ENCODE measurements at regions not wholly inside any gene's neighbourhood (a gene's known extent, or its start where the extent isn't known, plus 50 kb on each side); places are given as distances from the start of the nearest gene placed in this dataset.
"Not testable (repeated sequence)": the region's sequence is repeated elsewhere in the genome, so short reads cannot be mapped to it uniquely, and the experiment has no call there.

DNA sequence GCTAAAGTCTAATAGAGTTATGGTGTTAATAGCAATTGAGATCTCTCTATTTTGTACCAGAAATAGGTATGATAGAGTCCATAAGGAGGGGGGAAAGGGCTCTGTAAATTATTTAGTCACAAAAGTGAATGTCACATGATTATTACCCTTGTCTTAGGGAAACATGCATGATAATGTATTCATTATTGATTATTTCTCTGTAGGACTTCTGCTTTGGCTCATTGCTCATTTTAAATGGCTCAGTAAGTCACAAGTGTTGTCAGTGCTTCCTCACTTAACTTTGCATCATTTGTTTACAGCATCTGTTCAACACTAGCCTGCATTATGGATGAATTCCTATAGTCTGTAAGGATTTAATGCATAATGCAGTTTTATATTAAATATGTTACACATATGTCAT is 788.8 kb upstream of the EDIL3 start:
- no peak for DNase-seq

DNA sequence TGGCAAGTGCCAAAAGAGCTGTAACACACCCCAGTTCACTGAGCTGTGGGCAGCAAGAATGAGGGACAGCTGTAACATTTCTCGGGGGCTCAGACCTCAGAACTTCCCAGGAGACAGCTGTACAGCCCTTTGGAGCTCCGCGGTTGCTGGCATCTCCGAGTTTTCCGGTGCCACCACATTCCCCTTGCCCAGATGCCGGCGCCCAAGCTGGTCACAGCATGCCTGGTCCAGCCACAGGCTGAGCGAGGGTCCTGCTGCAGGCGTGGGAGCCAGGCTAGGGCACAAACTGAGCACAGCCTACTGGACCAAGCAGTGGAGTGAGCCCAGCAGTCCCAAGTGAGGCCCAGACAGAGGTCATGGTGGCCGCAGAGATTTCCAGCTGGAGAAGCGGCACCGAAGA is 797.7 kb upstream of the EDIL3 start:
- no peak for DNase-seq

DNA sequence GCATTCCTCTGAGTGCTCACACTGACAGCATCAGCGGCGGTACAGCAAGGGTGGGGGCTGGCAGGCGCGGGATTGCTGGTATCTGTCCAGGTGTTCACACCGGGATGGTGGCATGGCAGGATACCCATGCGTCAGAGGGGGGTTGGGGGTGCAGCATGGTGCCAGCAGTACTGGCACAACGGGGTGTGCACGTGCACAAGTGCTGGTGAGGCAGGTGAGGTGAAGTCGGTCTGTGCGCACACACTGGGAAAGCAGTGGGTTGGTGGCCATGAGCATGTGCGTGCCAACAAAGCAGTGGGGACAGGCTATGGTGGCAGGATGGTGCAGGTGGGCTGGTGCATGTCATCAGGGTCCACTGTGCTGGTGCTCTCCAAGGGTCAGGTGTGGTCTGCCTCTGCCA is 819.6 kb upstream of the EDIL3 start:
- no peak for DNase-seq

DNA sequence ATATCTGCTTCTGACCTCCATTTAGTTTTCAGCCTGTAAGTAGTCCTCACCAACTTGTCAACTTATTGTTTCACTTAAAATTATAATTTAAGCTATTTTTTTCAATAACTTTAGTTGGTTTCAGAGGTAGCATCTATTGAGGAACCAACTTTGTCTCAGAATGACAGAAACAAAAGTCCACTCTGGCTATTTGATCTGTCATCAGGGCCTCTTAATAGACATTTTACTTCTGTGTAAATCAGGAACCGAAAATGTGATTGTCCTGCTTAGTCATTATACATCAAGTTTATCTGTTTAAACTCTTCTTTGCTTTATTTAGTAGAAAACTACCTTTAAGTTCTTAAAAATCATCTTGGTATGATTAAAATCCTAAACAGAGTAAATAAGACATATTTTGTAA is 820.8 kb upstream of the EDIL3 start:
- DNase-seq, result no peak

DNA sequence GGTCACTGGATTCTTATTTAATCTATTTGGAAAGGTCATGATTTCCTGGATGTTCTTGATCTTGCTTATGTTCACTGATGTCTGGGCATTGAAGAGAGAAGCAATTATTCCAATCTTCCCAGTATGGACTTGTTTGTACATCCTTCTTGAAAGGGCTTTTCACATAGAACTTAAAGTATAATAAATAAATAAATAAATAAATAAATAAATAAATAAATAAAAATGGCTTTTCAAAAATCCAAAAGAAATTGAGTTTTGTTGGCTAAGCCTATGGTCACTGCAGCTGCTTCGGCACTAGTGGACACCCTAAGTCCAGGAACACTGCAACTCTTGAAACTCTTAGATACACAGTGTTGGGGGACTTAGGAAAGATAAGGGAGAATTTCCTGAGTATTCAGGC is 840.7 kb upstream of the EDIL3 start:
- DNase-seq, result no peak

DNA sequence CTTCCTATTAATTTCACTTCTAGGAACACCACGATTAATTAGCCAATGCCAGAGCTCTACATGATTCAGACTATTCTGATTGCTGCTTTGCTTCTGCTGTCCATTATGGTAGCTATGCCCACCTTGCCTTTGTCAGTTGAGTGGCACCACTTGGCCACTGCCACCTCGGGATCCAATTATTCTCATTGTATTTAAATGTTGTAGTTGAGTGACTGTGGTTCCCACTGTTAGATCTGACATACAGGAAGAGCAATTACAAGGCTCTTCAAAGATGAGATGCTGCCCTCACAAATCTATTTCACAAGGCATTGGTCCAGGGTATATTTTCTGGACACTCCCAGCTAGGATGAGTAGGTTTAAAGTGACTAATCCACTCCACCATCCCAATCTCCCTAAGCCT is 864.5 kb upstream of the EDIL3 start:
- no peak for DNase-seq

DNA sequence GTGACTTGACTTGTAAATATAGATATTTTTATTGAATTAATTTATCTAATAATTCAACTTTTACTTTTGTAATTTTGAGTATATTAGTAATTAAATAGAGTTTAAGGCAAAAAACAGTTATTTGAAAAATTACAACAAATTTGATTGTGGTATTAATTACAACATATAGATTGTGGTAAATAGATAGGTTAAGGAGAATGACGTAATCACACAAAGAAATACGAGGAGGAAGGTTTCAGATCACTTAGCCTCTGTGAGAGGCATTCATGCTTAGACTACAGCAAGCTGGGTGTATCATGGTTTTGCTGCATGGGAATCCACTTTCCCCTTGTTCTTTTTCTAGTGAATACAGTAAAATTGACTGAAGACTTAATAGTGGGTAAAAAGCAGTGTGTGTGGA is 878.4 kb upstream of the EDIL3 start:
- DNase-seq, result no peak

DNA sequence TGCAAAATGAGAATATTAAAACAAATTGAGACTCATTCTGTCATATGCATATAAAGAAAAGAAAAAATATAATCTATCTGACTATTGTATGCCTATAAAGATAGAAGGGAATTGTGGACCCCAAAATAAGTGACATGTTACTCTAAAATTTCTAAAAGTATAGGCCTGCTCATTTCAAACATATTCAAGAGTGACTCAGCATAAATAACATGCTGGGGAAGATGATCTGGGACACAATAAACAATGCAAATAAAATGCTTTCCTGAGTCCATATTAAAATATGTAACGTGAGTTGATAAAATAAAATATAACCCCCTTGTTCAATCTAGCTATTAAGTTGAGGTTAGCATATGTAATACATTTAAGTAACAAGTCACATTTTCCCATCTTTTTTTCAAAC is 882.0 kb upstream of the EDIL3 start:
- no peak for DNase-seq

DNA sequence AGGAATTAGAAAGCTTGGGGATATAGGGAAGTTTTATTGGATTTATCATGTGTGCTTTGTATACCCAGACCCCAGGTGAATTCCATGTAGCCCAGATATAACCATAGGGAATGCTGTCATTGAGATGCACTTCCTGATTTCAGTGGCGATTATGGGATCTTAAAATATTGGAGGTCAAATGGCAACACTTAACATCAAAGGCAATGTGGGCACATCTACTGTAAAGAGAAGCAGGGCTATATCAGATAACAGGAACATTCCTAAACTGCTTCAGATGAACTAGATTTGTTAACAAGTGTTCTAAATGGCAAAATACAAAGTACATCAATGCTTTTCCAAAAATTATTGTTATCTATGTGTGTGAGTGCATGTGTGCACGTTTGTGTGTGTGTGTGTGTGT is 883.5 kb upstream of the EDIL3 start:
- DNase-seq, result no peak

DNA sequence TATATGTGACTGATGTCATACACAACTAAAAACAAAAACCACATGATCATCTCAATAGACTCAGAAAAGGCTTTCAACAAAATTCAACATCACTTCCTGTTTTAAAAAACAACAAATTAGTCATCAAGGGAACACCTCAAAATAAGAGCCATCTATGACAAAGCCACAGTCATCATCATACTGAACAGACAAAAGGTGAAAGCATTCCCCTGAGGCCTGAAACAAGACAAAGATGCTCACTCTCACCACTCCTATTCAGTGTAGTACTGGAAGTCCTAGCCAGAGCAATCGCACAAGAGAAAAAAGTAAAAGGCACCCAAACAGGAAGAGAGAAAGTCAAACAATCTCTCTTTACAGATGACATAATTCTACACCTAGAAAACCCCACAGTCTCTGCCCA is 893.5 kb upstream of the EDIL3 start:
- DNase-seq, result no peak

DNA sequence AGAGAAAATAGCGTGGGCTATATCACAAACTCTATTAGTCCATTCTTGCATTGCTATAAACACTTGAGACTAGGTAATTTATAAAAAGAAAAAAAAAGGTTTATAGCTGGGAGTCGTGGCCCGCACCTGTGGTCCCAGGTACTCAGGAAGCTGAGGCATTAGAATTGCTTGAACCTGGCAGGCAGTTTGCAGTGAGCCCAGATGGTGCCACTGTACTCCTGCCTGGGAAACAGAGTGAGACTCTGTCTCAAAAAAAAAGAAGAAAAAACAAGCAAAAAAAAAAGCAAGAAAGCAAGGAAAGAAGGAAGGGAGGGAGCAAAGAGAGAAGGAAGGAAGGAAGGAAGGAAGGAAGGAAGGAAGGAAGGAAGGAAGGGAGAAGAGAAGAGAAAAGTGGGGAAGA is 904.2 kb upstream of the EDIL3 start:
- no peak for DNase-seq

DNA sequence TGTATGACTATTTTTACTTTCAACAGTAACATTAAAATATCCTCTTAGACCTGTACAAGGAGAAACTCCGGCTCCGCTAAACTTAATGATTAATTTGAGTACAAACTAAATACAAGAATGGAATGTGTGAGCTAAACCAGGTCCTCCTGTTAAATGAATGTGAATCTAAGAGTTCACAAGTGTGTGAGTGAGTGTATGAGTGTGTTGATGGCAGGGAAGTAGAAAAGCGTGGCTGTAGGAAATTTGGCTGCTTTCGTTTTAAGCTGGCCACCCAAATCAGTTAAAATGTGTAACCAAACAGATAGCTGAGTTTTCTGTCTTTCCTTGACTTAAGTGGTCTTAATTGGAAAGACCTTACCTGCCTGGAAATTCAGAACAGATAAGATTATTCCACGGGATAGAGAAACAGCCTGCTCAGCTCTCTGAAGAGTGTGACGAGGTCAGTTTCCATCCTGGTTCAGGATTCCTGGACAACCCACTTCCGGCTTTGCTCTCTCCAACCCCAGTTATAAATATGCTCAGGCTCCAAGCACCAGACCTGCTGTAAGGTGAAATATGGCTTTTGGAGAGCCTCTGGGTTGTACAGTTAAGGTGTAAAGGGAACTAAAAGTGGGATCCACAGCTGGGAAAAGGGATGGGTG is 908.6 kb upstream of the EDIL3 start:
- no peak for DNase-seq

DNA sequence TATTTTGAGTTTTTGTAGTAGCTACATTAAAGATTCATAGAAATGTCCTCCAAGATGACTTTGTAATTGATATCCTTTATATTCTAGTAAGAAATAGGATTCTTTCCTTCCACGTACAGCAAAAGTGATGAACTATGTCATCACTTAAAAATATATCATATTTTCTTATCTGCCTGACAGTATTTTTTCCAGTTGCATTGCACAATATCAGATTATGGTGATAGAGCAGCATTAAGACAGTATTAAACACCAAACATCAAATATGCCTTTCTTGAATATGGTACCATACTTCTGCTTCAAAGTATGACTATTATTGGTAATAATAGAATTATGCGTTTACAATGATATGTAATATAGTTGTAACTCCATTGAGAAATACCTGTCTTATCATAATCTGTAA is 919.8 kb upstream of the EDIL3 start:
- DNase-seq, result no peak

DNA sequence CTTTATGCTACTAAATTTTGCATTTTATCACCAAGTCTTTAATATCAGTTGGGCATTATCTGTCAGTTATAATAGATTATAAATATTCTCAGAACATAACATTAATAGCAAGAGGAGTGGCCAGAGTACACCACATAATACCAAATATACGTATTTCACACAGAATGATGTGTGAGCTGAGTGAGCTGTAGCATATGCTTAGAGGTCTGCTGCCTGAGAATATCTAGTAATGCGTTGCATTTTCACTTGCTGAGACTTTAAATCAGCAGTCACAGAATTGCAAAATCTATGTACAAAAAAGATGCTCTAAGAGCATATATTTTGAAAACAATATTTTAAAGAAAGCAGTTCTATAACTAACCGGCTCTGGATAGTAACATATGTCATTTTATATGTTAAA is 921.1 kb upstream of the EDIL3 start:
- DNase-seq, result no peak

DNA sequence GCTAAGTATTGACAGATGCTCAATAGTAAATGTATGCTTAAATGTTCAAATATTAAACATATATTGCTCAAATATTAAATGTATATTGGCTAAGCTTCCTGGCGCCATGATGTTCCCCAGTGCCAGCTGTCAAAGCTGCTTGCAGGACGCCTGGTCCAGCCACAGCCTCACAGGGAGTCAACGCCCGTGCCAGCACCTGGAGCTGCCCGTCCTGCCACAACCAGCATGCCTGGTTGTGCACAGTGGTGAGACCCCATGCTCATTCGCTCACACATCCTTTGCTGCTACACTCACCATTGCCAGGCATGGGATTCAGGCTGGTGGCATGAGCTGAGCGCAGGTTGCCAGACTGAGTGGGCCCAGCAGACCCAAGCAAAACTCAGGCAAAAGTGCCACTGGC is 926.9 kb upstream of the EDIL3 start:
- DNase-seq, result no peak

DNA sequence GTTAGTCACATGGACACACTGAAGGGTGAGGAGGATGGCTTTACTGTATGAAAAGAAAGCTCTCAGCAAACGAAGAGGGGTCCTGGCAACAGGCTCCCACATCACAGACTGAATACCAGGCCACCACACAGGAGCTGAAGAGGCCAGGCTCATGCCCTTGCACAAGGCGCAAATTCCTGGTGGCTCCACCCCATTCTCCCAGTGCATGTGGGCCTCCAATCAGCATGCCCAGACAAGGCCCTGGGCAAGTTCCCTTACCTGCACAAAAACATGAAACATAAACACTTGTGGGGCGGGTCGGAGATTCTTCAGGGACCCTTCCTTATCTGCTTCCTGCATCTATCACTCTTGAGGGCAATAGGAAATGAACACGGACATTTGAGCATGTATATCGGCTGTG is 935.8 kb upstream of the EDIL3 start:
- no peak for DNase-seq

DNA sequence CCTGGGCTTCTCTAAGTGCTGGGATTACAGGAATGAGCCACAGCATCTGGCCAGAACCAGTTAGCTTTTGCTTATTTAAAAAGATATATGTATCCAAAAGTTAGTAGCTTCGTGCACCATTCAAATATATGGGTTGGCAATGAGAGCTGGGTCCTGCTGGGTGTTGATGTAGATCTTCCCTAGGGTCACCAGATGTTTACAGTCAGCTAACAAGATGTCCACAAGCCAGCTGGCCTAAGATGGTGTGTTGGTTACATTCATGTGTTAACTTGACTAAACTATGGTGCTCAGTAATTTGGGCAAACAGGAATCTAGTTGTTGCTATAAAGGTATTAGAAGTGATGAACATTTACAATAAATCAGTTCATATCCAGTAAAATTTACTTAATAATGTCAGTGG is 948.6 kb upstream of the EDIL3 start:
- DNase-seq, result no peak

DNA sequence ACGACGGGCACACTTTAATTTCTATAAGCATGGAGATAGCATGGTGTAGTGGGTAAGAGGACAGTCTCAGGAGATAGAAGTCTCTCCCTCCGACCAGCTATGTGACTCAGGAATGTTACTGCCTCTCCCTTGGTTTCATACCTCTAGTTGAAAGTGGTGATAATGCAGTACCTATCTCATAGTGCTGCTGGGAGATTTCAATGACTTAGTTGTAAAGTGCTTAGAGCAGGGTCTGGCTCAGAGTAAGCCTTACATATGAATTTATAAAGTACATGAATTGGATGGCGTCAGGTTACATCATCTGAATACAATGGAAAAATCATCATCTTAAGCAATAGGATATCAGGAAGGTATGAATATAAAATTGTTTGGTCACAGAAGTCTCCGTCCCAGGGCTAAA is 952.8 kb upstream of the EDIL3 start:
- DNase-seq, result no peak

DNA sequence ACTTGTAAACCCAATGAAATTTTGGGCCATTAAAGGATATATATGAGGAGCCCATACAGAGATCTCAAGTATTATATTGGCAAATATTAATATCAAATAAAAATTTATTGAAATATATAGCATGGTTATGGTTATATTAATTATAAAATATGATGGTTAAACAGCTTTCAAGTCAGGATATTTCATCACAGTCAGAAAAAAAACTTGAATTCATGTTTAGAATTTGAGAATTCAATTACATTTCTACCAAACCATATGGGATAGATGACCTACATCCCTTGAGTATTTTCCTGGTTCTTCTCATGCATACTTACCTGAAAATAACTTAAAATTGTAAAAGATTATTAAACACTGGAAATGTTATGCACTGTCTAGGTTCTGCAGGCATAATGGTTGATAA is 956.1 kb upstream of the EDIL3 start:
- no peak for DNase-seq

DNA sequence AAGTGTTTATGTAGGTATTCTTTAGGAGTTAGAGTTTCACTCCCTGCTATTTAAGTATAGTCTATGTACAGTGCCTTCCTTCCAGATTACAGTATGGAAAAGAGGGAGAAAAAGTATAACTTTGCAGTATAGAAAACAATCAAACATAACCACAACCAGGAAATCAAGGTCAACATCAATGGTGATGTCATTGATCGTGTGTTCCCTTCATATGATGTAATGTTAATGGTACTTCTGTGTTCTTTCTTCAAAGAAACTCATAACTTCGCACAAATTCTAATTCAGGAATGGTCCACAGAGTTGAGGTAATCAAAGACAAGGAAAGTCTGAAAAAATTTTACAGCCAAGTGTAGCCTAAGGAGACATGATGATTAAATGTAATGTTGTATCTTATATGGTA is 961.1 kb upstream of the EDIL3 start:
- no peak for DNase-seq

DNA sequence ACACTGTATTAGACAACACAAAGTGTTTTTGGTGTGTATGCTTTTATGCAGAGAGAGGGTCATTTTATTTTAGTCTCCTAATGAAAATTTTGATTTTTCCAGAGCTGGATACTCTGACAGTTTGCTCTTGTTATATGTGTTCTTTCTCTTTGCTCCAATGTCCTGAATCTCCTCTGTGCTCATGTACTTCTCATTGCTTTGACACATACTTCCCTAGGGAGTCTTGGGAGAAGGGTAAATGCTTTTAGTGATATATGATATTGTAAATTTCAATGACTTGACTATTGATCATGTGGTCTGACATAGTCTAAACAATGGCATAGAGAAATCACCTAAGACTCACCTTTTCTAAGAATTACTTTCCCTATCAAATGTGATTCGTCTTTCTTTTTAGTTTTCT is 972.6 kb upstream of the EDIL3 start:
- no peak for DNase-seq

DNA sequence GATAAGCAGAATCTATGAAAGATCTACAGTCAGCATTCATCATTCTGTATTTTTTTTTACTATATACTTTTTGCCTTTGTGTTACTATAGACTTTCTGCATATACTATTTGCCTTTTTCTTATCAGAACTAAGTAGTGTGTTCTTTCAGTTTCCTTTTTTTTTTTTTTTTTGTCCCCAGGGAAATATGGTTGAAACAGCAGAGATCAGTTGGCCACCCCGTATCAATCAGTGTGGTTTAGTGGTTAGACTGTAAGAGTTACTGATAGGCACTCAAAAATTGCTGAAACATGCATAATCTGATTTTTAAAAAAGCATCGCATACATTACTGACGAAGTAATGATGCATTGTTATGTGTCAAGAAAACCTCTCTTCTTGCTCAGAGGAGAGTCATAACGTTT is 990.8 kb upstream of the EDIL3 start:
- DNase-seq, result no peak

DNA sequence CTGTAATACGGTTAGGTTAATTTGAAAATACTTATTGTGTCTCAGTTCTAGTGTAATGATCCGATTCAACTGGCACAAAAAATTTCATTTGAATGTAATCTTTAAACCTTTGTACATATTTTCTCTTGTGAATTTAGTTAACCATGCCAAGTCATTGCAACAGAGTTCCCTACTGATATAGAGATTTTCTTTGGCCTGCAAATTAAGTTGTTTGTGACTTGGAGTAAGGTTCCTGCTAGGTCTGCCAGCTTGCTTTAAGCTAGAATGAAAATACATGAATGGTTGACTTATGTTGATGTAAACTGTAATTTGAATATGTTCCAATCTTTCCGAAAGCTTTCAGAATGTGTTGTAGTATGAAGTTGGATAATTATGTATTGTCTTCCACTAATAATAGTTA is 1004.1 kb upstream of the EDIL3 start:
- DNase-seq, result no peak

DNA sequence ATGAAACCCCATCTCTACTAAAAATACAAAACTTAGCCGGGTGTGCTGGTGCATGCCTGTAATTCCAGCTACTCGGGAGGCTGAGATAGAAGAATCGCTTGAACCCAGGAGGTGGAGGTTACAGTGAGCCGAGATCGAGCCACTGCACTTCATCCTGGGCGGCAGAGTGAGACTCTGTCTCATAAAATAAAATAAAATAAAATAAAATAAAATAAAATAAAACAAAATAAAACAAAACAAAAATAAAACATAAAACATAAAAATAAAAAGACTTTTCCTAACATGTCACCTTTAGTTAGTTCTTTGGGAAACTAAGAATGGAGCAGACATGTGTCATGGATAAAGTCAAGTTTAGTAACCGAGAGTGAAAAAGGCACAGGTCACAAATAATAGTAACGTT is 1007.6 kb upstream of the EDIL3 start:
- not testable (repeated sequence) for DNase-seq

DNA sequence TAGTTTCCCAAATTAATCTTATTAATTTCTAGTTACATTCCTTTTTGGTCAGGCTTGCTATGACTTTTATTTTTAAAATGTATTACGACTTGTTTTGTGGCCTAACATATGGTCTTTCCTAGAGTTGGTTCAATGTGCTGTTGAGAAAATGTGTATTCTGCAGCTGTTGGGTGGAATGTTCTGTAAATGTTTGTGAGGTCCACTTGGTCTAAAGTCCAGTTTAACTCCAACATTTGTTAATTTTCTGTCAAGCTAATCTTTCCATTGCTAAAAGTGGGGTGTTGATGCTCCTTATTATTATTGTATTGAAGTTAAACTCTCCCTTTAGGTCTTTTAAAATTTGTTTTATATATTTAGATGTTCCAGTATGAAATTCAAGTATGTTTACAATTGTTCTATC is 1010.8 kb upstream of the EDIL3 start:
- DNase-seq, result no peak

DNA sequence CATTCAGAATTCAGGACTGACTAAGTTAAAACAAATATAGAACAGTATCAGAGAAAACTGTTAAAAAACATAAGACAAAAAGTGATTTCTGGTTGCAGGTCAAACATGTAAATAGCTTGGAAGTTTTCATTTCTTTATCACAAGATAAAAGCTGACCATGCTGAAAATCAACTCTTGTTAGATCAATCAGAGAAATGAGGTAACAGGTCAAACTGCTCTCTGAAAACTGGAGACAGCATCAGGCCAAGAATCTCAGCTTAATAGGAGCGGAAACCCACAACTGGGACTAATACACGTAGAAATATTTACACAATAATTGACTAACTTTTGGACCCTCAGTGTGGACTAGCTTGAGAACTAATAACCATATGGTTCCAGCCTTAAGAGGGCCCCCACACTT is 1012.8 kb upstream of the EDIL3 start:
- DNase-seq, result no peak
